Coronary artery (tissue), 2 donors: ENCODE measurements at regions not wholly inside any gene's neighbourhood (a gene's known extent, or its start where the extent isn't known, plus 50 kb on each side); places are given as distances from the start of the nearest gene placed in this dataset.

Source experiments
- DNase-seq: peaks from one replicate; pipeline ENCODE4 v3.0.0-alpha.2; 2017; ENCODE audit warnings: low spot score
- H3K27ac ChIP-seq, 2 donors: fragments of 200-600 bp; sonication (generic); one replicate each; pipeline ENCODE4 v1.5.1; 2016 to 2019
- H3K4me3 ChIP-seq: fragments of 200-600 bp; sonication (generic); 2 replicates; pipeline ENCODE4 v1.5.1; 2016; ENCODE audit warnings: mild to moderate bottlenecking, moderate library complexity
- CTCF ChIP-seq: fragments of 200-600 bp; sonication (generic); IDR thresholded peaks from one replicate; pipeline ENCODE4 v1.5.1; 2019; ENCODE audit warnings: antibody characterized with exemption

- no peak overlapping the region for H3K27ac ChIP-seq
- no peak for DNase-seq
- no peak for TF ChIP-seq CTCF
- no peak overlapping the region for H3K4me3 ChIP-seq
Measured at GRCh38 chr6:132227904-132228303, 173.4 kb downstream of the MOXD1 start.

GRCh38 chr6:132224943-132225342 is 176.3 kb downstream of the MOXD1 start:
- no peak for DNase-seq
- TF ChIP-seq CTCF = no peak
- H3K27ac ChIP-seq = no peak overlapping the region
- no peak overlapping the region for H3K4me3 ChIP-seq

- DNase-seq = no peak
- no peak for TF ChIP-seq CTCF
- no peak overlapping the region for H3K4me3 ChIP-seq
- no peak overlapping the region for H3K27ac ChIP-seq
Measured at GRCh38 chr6:132220800-132221199, 180.5 kb downstream of the MOXD1 start.

GRCh38 chr6:132219901-132220300 is 181.4 kb downstream of the MOXD1 start:
- DNase-seq = no peak
- TF ChIP-seq CTCF = no peak
- Histone ChIP-seq H3K27ac (no peak overlapping the region), H3K4me3 (no peak overlapping the region)

- Histone ChIP-seq H3K27ac (no peak overlapping the region), H3K4me3 (no peak overlapping the region)
- TF ChIP-seq CTCF = peak; percentile 36
- DNase-seq = no peak
Measured at GRCh38 chr6:132218059-132218696, 183.1 kb downstream of the MOXD1 start.

GRCh38 chr6:132215805-132216204 is 185.5 kb downstream of the MOXD1 start:
- no peak for TF ChIP-seq CTCF
- H3K27ac ChIP-seq = no peak overlapping the region
- no peak for DNase-seq
- H3K4me3 ChIP-seq = no peak overlapping the region

GRCh38 chr6:132214716-132215115 is 186.6 kb downstream of the MOXD1 start:
- Histone ChIP-seq H3K27ac (no peak overlapping the region), H3K4me3 (no peak overlapping the region)
- no peak for TF ChIP-seq CTCF
- no peak for DNase-seq
